ENCODE measurements at regions not wholly inside any gene's neighbourhood (a gene's known extent, or its start where the extent isn't known, plus 50 kb on each side); places are given as distances from the start of the nearest gene placed in this dataset.

GRCh38 chr12:38983117-38983571, 77.8 kb upstream of the CPNE8 start:
- TF ChIP-seq CTCF (IDR thresholded peaks at IDR 0.05; ENCODE audit: extremely low read depth in 1 of 2, insufficient read depth in 1 of 2, low read depth in 1 of 2, low read length in 2 of 2) (no peak), POLR2AphosphoS5 (IDR thresholded peaks at IDR 0.05; ENCODE audit: insufficient read depth, low read depth, low read length) (no peak)

Data from endothelial cell of umbilical vein (primary cell).